NT2/D1 (cell line): ENCODE measurements at regions not wholly inside any gene's neighbourhood (a gene's known extent, or its start where the extent isn't known, plus 50 kb on each side); places are given as distances from the start of the nearest gene placed in this dataset.

ENCODE experiments used
- SUZ12 ChIP-seq: IDR thresholded peaks from 2 replicates; pipeline ENCODE4 v1.6.1; 2011; ENCODE audit not compliant: insufficient read length, insufficient read depth; ENCODE audit errors: extremely low read depth
- YY1 ChIP-seq: IDR thresholded peaks from 2 replicates; pipeline ENCODE4 v1.6.1; 2011; ENCODE audit not compliant: insufficient read length, insufficient read depth
- ZNF274 ChIP-seq: IDR thresholded peaks from 2 replicates; pipeline ENCODE4 v1.6.1; 2011; ENCODE audit warnings: mild to moderate bottlenecking, low read depth, low read length

- TF ChIP-seq SUZ12 (no peak), ZNF274 (no peak), YY1 (no peak)
These were observed 199.0 kb upstream of the FAR2 start for GRCh38 chr12:28950049-28950448.
